Right cardiac atrium (tissue), 5 donors: ENCODE measurements at regions not wholly inside any gene's neighbourhood (a gene's known extent, or its start where the extent isn't known, plus 50 kb on each side); places are given as distances from the start of the nearest gene placed in this dataset.

Source experiments
- ATAC-seq, 2 donors: fragments of 200-7000 bp; cut with Tn5 transposase; one replicate each; pipeline versions ENCODE4 v1.8.0 to v1.9.1; 2020; ENCODE audit warnings: moderate library complexity in 2 of 2, mild to moderate bottlenecking in 1 of 2
- DNase-seq, 3 donors: peaks; one replicate each; pipeline ENCODE4 v3.0.0-alpha.2; 2020
- H3K27ac ChIP-seq: one replicate; pipeline ENCODE4 v1.5.1; 2013; ENCODE audit warnings: mild to moderate bottlenecking, low read length, control low read depth, moderate library complexity
- H3K27me3 ChIP-seq: one replicate; pipeline ENCODE4 v1.6.1; 2013; ENCODE audit not compliant: control insufficient read depth, insufficient read depth
- H3K4me1 ChIP-seq: one replicate; pipeline ENCODE4 v1.6.1; 2013; ENCODE audit warnings: low read length; ENCODE audit not compliant: control insufficient read depth, insufficient read depth
- H3K4me3 ChIP-seq: one replicate; pipeline ENCODE4 v1.5.1; 2013; ENCODE audit warnings: low read length, control low read depth
- H3K9me3 ChIP-seq: one replicate; pipeline ENCODE4 v1.6.1; 2013; ENCODE audit warnings: low read length; ENCODE audit not compliant: control insufficient read depth
- WGBS: extraction: QIAGEN DNeasy Blood & Tissue Kit; methylation state at CpG from one replicate; pipeline ENCODE4 v1.1.7; 2013; 5-methylcytosine and 5-hydroxymethylcytosine counted together
- intact Hi-C, 4 donors: fragments of 100-400 bp; cut with DNase I; formaldehyde crosslinking; loops; one replicate each; pipeline versions ENCODE4 v1.11.0 to v1.14.0; 2022 to 2023
- donor health status: healthy with polysubstance abuse.
- donor health status: DM: no; HTN: yes; CAD: no.
- donor health status: DM: no; HTN: no; CAD: no.
- donor health status: DM: no; HTN: yes; CAD: no; lungs with severe emphysema.
- donor health status: DM: yes; HTN: yes; CAD: no.

DNA sequence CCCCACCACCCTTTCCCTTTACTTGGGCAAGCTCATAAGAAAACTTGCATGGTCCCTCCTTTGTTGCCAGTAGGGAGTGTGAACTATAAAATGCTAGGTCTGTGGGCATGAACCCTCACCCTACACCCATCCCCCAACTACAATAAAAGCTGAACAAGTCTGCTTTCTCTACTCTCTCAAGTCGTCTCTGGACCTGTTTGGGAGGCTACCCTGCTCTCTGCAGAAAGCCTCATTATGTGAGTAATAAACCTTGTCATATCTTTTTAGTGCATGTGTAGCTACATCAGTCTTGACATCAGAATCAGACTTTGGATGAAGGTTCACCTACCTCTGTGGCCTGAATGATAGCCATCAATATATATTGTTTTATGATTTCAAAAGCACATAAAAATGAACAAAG is 155.4 kb upstream of the FAM241A start:
- no peak for ATAC-seq
- H3K27me3 ChIP-seq, result no peaks in the 10 kb centered on the region
- 48% methylated on average over 1 of the region's 1 CpG for WGBS

DNA sequence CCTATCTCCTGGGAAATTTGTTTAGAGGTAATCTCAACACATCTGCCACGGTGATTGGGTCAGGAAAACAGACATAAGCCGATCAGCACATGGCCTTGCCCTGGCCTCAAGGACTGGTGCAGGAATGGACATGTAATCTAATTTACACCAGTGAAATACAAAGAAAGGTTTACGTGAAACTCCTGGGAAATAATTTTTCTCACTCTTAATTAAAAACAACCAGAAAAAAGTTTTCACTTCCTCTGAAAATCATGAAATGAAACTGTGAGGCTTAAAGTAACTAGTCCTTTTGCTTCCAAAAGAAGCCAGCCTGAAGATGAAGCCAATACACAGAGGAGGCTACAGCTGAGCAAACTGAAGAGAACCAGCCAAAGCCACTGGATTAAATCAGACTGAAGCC is 154.1 kb upstream of the FAM241A start:
- Histone ChIP-seq H3K4me1 (no peaks in the 10 kb centered on the region), H3K27ac (no peak overlapping the region), H3K27me3 (no peaks in the 10 kb centered on the region), H3K4me3 (no peak overlapping the region), H3K9me3 (no peaks in the 10 kb centered on the region)
- WGBS, result 68% methylated on average over 3 of the region's 3 CpGs
- DNase-seq, result no peak
- intact Hi-C loops, result no loop called here
- no peak for ATAC-seq

More for the DNA sequence above, 155.4 kb upstream of the FAM241A start:
- H3K4me3 ChIP-seq, result no peak overlapping the region
- H3K27ac ChIP-seq, result no peak overlapping the region
- no peaks in the 10 kb centered on the region for H3K9me3 ChIP-seq
- no peak for DNase-seq
- H3K4me1 ChIP-seq, result no peaks in the 10 kb centered on the region
- intact Hi-C loops, result no loop called here

DNA sequence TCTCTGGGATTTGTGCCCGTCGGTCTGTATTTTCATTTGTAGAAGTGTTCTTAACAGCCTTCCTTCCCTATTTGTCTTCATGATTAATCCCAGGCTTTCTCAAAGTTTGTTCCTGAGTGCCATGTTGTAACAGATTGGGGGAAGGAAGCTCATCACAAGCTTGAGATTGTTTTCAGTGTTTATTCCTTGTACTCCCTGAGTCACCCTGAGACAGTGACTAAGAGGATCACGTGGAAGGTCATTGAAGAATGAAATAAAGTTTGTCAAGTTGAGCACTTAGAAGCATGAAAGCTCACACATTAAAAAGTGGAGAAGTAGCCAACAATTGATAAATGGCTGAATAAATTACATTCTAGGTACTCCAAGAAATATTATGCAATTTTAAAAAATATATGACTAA is 153.5 kb upstream of the FAM241A start:
- no peaks in the 10 kb centered on the region for H3K27me3 ChIP-seq
- WGBS, result 58% methylated on average over 3 of the region's 3 CpGs
- ATAC-seq, result peak; percentile 40 to 53
- no peaks in the 10 kb centered on the region for H3K9me3 ChIP-seq
- no peak overlapping the region for H3K4me3 ChIP-seq
- intact Hi-C loops, result no loop called here
- DNase-seq, result no peak
- no peak overlapping the region for H3K27ac ChIP-seq
- H3K4me1 ChIP-seq, result no peaks in the 10 kb centered on the region

GRCh38 chr4:111992351-111993168 is 152.7 kb upstream of the FAM241A start:
- DNase-seq (no peak), ATAC-seq (no peak)
- no peaks in the 10 kb centered on the region for H3K27me3 ChIP-seq
- H3K9me3 ChIP-seq, result no peaks in the 10 kb centered on the region
- H3K4me3 ChIP-seq, result no peak overlapping the region
- 54% methylated on average over 7 of the region's 7 CpGs for WGBS
- H3K27ac ChIP-seq, result no peak overlapping the region
- no peaks in the 10 kb centered on the region for H3K4me1 ChIP-seq
- intact Hi-C loops, result no loop called here

DNA sequence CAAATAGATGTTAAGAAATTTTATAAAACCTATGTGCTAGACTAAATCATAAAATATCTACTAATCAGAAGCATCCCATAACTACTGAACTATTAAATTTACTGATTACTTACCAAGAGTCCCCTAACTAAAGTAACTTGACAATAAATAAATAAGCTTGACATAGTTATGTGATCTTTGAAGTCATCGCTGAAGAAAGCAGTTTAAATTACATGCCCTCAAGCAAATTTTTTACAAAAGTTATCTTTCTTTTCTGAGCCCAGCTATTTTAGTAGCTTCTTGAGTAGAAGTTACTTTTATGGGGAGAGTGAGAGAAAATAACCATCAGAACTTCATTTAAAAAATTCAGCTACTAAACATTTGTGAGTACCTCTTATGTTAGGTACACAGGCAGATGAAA is 150.9 kb upstream of the FAM241A start:
- 88% methylated on average over 1 of the region's 1 CpG for WGBS
- no peak overlapping the region for H3K27ac ChIP-seq
- intact Hi-C loops, result no loop called here
- H3K4me1 ChIP-seq, result no peaks in the 10 kb centered on the region
- H3K4me3 ChIP-seq, result no peak overlapping the region
- H3K9me3 ChIP-seq, result no peaks in the 10 kb centered on the region
- ATAC-seq, result no peak
- DNase-seq, result no peak
- H3K27me3 ChIP-seq, result no peaks in the 10 kb centered on the region

- Histone ChIP-seq H3K9me3 (no peaks in the 10 kb centered on the region), H3K27me3 (no peaks in the 10 kb centered on the region), H3K4me1 (no peaks in the 10 kb centered on the region), H3K4me3 (no peak overlapping the region), H3K27ac (no peak overlapping the region)
- 87% methylated on average over 4 of the region's 4 CpGs for WGBS
- ATAC-seq (no peak), DNase-seq (no peak)
- intact Hi-C loops, result no loop called here
Measured at GRCh38 chr4:111997785-111998184, 147.5 kb upstream of the FAM241A start.

DNA sequence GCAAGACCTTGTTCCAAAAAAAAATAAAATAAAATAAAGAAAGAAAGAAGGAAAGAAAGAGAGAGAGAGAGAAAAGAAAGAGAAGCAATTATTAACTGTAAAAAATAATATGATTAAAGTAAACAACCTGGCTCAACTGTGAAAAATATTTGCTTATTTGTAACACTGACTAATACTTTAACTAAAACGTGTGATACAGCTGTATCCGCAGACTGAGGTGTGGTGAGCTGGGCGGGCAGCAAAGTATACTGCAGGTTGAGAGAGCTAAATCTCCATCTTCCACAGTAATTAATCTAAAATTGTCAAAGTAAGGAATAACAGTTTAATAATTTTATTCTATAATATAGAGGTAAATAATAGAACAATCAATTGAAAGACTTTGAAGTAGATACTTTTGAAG is 145.5 kb upstream of the FAM241A start:
- no peaks in the 10 kb centered on the region for H3K9me3 ChIP-seq
- H3K27ac ChIP-seq, result no peak overlapping the region
- ATAC-seq (no peak), DNase-seq (no peak)
- intact Hi-C loops, result no loop called here
- H3K4me1 ChIP-seq, result no peaks in the 10 kb centered on the region
- H3K27me3 ChIP-seq, result no peaks in the 10 kb centered on the region
- no peak overlapping the region for H3K4me3 ChIP-seq
- WGBS, result 93% methylated on average over 3 of the region's 3 CpGs

- H3K4me1 ChIP-seq, result no peaks in the 10 kb centered on the region
- no peak overlapping the region for H3K4me3 ChIP-seq
- intact Hi-C loops, result no loop called here
- DNase-seq (no peak), ATAC-seq (no peak)
- no peaks in the 10 kb centered on the region for H3K27me3 ChIP-seq
- H3K27ac ChIP-seq, result no peak overlapping the region
- 94% methylated on average over 1 of the region's 1 CpG for WGBS
- H3K9me3 ChIP-seq, result no peaks in the 10 kb centered on the region
Measured at GRCh38 chr4:112001041-112001440, 144.2 kb upstream of the FAM241A start.

DNA sequence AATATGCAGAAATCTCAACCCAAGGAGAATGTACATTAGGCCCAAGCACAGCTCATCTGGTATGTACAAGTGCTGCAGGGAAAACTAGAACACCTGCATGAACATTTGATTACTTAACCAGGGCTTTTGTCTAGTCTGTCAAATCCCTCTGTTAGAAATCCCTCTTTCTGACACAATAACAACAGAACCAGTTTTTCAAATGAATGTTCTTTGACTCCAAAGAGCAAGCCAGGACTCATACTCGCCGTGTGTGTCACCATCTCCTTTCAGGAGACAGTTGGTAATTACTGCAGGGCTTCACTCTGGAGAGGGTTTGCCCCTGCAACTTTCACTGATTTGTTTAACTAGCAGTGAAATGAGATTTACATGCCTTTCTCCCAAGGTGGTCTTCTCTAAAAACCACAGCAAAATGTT is 143.0 kb upstream of the FAM241A start:
- DNase-seq (no peak), ATAC-seq (no peak)
- H3K27me3 ChIP-seq, result no peaks in the 10 kb centered on the region
- H3K4me3 ChIP-seq, result no peak overlapping the region
- 78% methylated on average over 2 of the region's 2 CpGs for WGBS
- no peak overlapping the region for H3K27ac ChIP-seq
- no peaks in the 10 kb centered on the region for H3K4me1 ChIP-seq
- intact Hi-C loops, result no loop called here
- H3K9me3 ChIP-seq, result no peaks in the 10 kb centered on the region

- no peak overlapping the region for H3K4me3 ChIP-seq
- intact Hi-C loops, result no loop called here
- no peak overlapping the region for H3K27ac ChIP-seq
- no peaks in the 10 kb centered on the region for H3K9me3 ChIP-seq
- no peaks in the 10 kb centered on the region for H3K4me1 ChIP-seq
- ATAC-seq, result no peak
- H3K27me3 ChIP-seq, result no peaks in the 10 kb centered on the region
- 58% methylated on average over 2 of the region's 2 CpGs for WGBS
- DNase-seq, result no peak
Measured at GRCh38 chr4:112003231-112003907, 141.9 kb upstream of the FAM241A start.

- ATAC-seq, result no peak
Measured at GRCh38 chr4:112005027-112005426, 140.2 kb upstream of the FAM241A start.

More at GRCh38 chr4:112005027-112005426, 140.2 kb upstream of the FAM241A start:
- Histone ChIP-seq H3K27ac (no peak overlapping the region), H3K27me3 (no peaks in the 10 kb centered on the region), H3K4me3 (no peak overlapping the region), H3K9me3 (no peaks in the 10 kb centered on the region), H3K4me1 (no peaks in the 10 kb centered on the region)
- intact Hi-C loops, result no loop called here
- DNase-seq, result no peak
